ENCODE measurements at regions not wholly inside any gene's neighbourhood (a gene's known extent, or its start where the extent isn't known, plus 50 kb on each side); places are given as distances from the start of the nearest gene placed in this dataset.

- no peak for DNase-seq (ENCODE audit: low spot score)
- H3K27ac ChIP-seq: no peak overlapping the region
- TF ChIP-seq CTCF (conservative IDR thresholded peaks at IDR 0.05; ENCODE audit: low read depth): no peak
- ChIA-PET POLR2A (ENCODE audit: low non-redundant PET) (no interaction called here), CTCF (no interaction called here)
These were observed 1409.5 kb downstream of the AACS start for GRCh38 chr12:126474703-126475102.

GRCh38 chr12:126480451-126480850 lies 1415.2 kb downstream of the AACS start:
- no peak for DNase-seq (ENCODE audit: low spot score)
- H3K27ac ChIP-seq: no peak overlapping the region
- TF ChIP-seq CTCF (conservative IDR thresholded peaks at IDR 0.05; ENCODE audit: low read depth): no peak
- CTCF ChIA-PET: no interaction called here
- POLR2A ChIA-PET (ENCODE audit: low non-redundant PET): no interaction called here

DNA sequence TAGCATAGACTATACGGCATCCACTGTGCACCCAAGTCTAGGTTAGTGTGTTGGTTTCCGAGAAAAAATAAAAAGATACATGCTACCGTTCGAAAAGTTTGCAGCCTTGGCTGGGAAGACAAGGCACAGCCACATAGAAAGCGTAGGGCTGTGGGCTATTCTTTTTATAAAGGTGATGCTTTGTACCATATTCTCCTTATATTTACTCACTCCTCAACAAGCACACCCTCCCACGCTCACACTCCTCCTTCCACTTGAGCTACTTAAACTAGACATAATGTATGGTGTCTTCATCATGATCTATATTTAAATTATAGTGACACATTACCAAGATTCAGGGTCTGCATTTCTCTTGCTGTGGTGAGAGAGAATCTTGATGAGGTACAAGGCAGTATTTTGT lies 1416.5 kb downstream of the AACS start:
- POLR2A ChIA-PET (ENCODE audit: low non-redundant PET): no interaction called here
- no peak overlapping the region for H3K27ac ChIP-seq
- DNase-seq (ENCODE audit: low spot score): no peak
- CTCF ChIA-PET: no interaction called here
- no peak for TF ChIP-seq CTCF (conservative IDR thresholded peaks at IDR 0.05; ENCODE audit: low read depth)

DNA sequence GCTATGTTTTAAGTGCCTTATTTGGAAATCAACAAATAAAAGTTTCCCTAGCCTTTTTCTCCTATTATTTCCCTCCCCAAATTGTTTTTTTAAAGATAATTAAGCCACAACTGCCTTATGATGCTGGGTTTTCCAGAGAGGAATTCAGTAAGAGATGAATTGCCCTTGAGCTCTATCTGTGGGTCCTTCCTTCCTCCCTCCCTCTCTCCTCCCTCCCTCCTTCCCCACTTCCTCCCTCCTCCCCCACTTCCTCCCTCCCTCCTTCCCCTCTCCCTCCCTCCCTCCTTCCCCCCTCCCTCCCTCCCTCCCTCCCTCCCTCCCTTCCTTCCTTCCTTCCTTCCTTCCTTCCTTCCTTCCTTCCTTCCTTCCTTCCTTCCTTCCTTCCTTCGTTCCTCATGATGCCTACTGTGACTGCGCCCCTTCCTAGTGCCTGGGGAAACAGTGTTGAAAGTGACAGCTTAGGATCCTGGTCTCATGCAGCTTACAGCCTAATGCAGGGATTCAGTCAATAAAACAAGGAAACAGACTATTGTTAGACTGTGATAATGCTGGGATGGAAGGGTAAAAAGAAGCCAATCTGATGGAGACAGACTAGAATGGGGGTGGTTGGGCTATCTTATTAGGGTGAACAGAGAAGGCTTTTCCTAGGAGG lies 1417.1 kb downstream of the AACS start:
- ChIA-PET CTCF (no interaction called here), POLR2A (ENCODE audit: low non-redundant PET) (no interaction called here)
- no peak for TF ChIP-seq CTCF (conservative IDR thresholded peaks at IDR 0.05; ENCODE audit: low read depth)
- no peak overlapping the region for H3K27ac ChIP-seq
- no peak for DNase-seq (ENCODE audit: low spot score)

- ChIA-PET CTCF (interaction anchor here (0.6 kb wide), 1 partner anchor 1479 kb away, joined by 3 read pairs; no protein-coding TSS in a partner anchor), POLR2A (ENCODE audit: low non-redundant PET) (interaction anchor here (0.6 kb wide), 1 partner anchor 699 kb away, joined by 4 read pairs; no protein-coding TSS in a partner anchor)
- TF ChIP-seq CTCF (conservative IDR thresholded peaks at IDR 0.05; ENCODE audit: low read depth): no peak
- peak; percentile 45 for DNase-seq (ENCODE audit: low spot score)
- H3K27ac ChIP-seq: peak overlapping the region; percentile 67
These were observed 1418.2 kb downstream of the AACS start for GRCh38 chr12:126483145-126484068.

DNA sequence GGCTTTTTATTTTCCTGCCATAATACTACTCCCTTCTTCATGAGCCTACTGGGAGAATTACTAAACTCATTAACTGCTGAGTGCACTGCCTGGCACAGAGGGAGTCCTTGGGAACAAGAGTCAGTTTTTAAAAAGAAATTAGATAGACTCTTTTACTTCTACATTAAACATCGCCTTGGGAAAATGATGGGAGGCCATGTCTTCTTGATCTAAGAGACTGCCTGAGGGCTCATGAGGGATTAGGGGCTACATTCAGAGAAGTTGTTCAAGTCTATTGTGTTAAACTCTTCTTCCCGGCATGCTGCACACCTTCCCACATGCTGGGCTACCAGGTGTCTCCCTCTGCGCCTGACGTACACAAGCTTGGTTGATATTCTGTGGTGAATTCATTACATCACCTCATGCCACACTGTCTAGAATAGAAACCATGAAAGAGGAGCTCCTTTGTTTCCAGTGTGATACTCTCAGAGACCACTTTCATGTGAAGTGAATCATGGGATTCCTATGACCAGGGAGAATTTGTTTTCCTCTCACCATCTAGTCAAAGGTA lies 1422.3 kb downstream of the AACS start:
- no peak overlapping the region for H3K27ac ChIP-seq
- POLR2A ChIA-PET (ENCODE audit: low non-redundant PET): no interaction called here
- no peak for DNase-seq (ENCODE audit: low spot score)
- no peak for TF ChIP-seq CTCF (conservative IDR thresholded peaks at IDR 0.05; ENCODE audit: low read depth)
- CTCF ChIA-PET: no interaction called here

All from RWPE1 (cell line).